CD14-positive monocyte (primary cell): ENCODE measurements at regions not wholly inside any gene's neighbourhood (a gene's known extent, or its start where the extent isn't known, plus 50 kb on each side); places are given as distances from the start of the nearest gene placed in this dataset.

ENCODE experiments used
- DNase-seq, 3 donors: peaks; one replicate each; pipeline ENCODE4 v3.0.0-alpha.2; 2011 to 2022
- H2AFZ ChIP-seq: 2 replicates; pipeline ENCODE4 v1.6.0; 2012; ENCODE audit warnings: mild to moderate bottlenecking, low read depth, low read length, inconsistent platforms; ENCODE audit not compliant: insufficient read depth, poor library complexity, severe bottlenecking
- H3K27ac ChIP-seq, 2 donors: 1 replicate in 1 of 2; 2 replicates in 1 of 2; pipeline ENCODE4 v1.5.1; 2012 to 2013; ENCODE audit warnings: low read length in 2 of 2, control low read depth in 1 of 2, inconsistent platforms in 1 of 2, low read depth in 1 of 2, mild to moderate bottlenecking in 1 of 2
- H3K27me3 ChIP-seq, 2 donors: one replicate each; pipeline versions ENCODE4 v1.6.0 to v1.6.1; 2011 to 2013; ENCODE audit warnings: low read length in 2 of 2; ENCODE audit not compliant: control insufficient read depth in 2 of 2, insufficient read depth in 2 of 2
- H3K36me3 ChIP-seq, 2 donors: replicated peaks in 1 of 2; 1 replicate in 1 of 2; 2 replicates in 1 of 2; pipeline versions ENCODE4 v1.5.1 to v1.6.1; 2012 to 2013; ENCODE audit warnings: low read length in 2 of 2, control low read depth in 1 of 2, inconsistent platforms in 1 of 2, mild to moderate bottlenecking in 1 of 2; ENCODE audit not compliant: insufficient read depth in 2 of 2, control insufficient read depth in 1 of 2
- H3K4me1 ChIP-seq, 2 donors: 1 replicate in 1 of 2; 2 replicates in 1 of 2; pipeline versions ENCODE4 v1.5.1 to v1.6.1; 2012 to 2013; ENCODE audit warnings: low read length in 2 of 2, control low read depth in 1 of 2, inconsistent platforms in 1 of 2, mild to moderate bottlenecking in 1 of 2, moderate library complexity in 1 of 2; ENCODE audit not compliant: insufficient read depth in 2 of 2, control insufficient read depth in 1 of 2
- H3K4me2 ChIP-seq: replicated peaks from 2 replicates; pipeline ENCODE3; 2012; ENCODE audit warnings: low read length, moderate library complexity, mild to moderate bottlenecking; ENCODE audit not compliant: poor library complexity, severe bottlenecking; ENCODE audit errors: extremely low read depth
- H3K4me3 ChIP-seq, 3 experiments: fragments of 200-600 bp in 1 of 3; sonication (generic) in 1 of 3; replicated peaks in 1 of 3; 1 replicate in 2 of 3; 2 replicates in 1 of 3; pipeline ENCODE4 v1.5.1; 2011 to 2013; ENCODE audit warnings: low read length in 3 of 3, mild to moderate bottlenecking in 3 of 3, control low read depth in 2 of 3, low read depth in 2 of 3, inconsistent platforms in 1 of 3, moderate library complexity in 1 of 3
- H3K79me2 ChIP-seq: 2 replicates; pipeline ENCODE4 v1.6.0; 2012; ENCODE audit warnings: mild to moderate bottlenecking, control low read depth, inconsistent platforms, low read length, moderate library complexity; ENCODE audit not compliant: insufficient read depth
- H3K9ac ChIP-seq: 2 replicates; pipeline ENCODE4 v1.6.0; 2017; ENCODE audit warnings: low read length, mild to moderate bottlenecking; ENCODE audit not compliant: insufficient read depth, poor library complexity, severe bottlenecking
- H3K9me3 ChIP-seq, 2 donors: replicated peaks in 1 of 2; 1 replicate in 1 of 2; 2 replicates in 1 of 2; pipeline versions ENCODE4 v1.5.1 to v1.6.1; 2012 to 2013; ENCODE audit warnings: low read length in 2 of 2, control low read depth in 1 of 2; ENCODE audit not compliant: control insufficient read depth in 1 of 2, insufficient read depth in 1 of 2
- H4K20me1 ChIP-seq: 2 replicates; pipeline ENCODE4 v1.6.0; 2012; ENCODE audit warnings: mild to moderate bottlenecking, low read length, control low read depth, moderate library complexity; ENCODE audit not compliant: insufficient read depth
- H3K27ac Mint-ChIP-seq, 7 donors: one replicate each; pipeline ENCODE4 v1.8.0; 2020; ENCODE audit warnings: mild to moderate bottlenecking in 7 of 7, mixed read lengths in 7 of 7, moderate library complexity in 6 of 7, inconsistent platforms in 2 of 7
- H3K27me3 Mint-ChIP-seq, 3 donors: one replicate each; pipeline ENCODE4 v1.8.0; 2021 to 2022; ENCODE audit warnings: low read depth in 3 of 3, mild to moderate bottlenecking in 3 of 3, mixed read lengths in 3 of 3, moderate library complexity in 3 of 3, inconsistent platforms in 1 of 3
- H3K36me3 Mint-ChIP-seq, 2 donors: one replicate each; pipeline ENCODE4 v1.8.0; 2020; ENCODE audit warnings: mixed read lengths in 2 of 2, inconsistent platforms in 1 of 2, mild to moderate bottlenecking in 1 of 2
- H3K4me1 Mint-ChIP-seq: one replicate; pipeline ENCODE4 v1.8.0; 2020; ENCODE audit warnings: mild to moderate bottlenecking, mixed read lengths
- H3K4me3 Mint-ChIP-seq, 2 donors: one replicate each; pipeline ENCODE4 v1.8.0; 2020; ENCODE audit warnings: mild to moderate bottlenecking in 2 of 2, mixed read lengths in 2 of 2, moderate library complexity in 1 of 2
- H3K9me3 Mint-ChIP-seq, 7 donors: one replicate each; pipeline ENCODE4 v1.8.0; 2020 to 2022; ENCODE audit warnings: mixed read lengths in 7 of 7, mild to moderate bottlenecking in 6 of 7, moderate library complexity in 6 of 7, inconsistent platforms in 2 of 7
- CTCF ChIP-seq: fragments of 200-600 bp; IDR thresholded peaks from one replicate; pipeline ENCODE4 v1.8.0; 2022; ENCODE audit warnings: antibody characterized with exemption, mild to moderate bottlenecking
- whole genome bisulfite sequencing: methylation state at CpG from one replicate; pipeline ENCODE4 v1.1.5; 2013; ENCODE audit warnings: missing lambda C conversion rate; ENCODE audit not compliant: insufficient coverage; 5-methylcytosine and 5-hydroxymethylcytosine counted together
- intact Hi-C, 2 donors: fragments of 100-400 bp; cut with micrococcal nuclease; formaldehyde crosslinking; loops; one replicate each; pipeline versions ENCODE4 v1.15.0 to v1.15.1; 2023

GRCh38 chrX:95318882-95319281 lies 1365.8 kb upstream of the DIAPH2 start:
- no peaks in the 10 kb centered on the region for H3K36me3 Mint-ChIP-seq
- H3K27ac ChIP-seq = no peak overlapping the region
- H3K9me3 Mint-ChIP-seq = no peaks in the 10 kb centered on the region
- intact Hi-C loops = no loop called here
- no peaks in the 10 kb centered on the region for H3K9me3 ChIP-seq
- no peaks in the 10 kb centered on the region for H3K4me1 Mint-ChIP-seq
- no peaks in the 10 kb centered on the region for H3K79me2 ChIP-seq
- H3K36me3 ChIP-seq = no peaks in the 10 kb centered on the region
- no peak for TF ChIP-seq CTCF
- H3K4me1 ChIP-seq = no peaks in the 10 kb centered on the region
- no peak overlapping the region for H3K4me2 ChIP-seq
- H3K27ac Mint-ChIP-seq = no peak overlapping the region
- DNase-seq = no peak
- no peak overlapping the region for H2AFZ ChIP-seq
- H3K27me3 ChIP-seq = no peaks in the 10 kb centered on the region
- H3K9ac ChIP-seq = no peak overlapping the region
- no peak overlapping the region for H3K4me3 Mint-ChIP-seq
- no peaks in the 10 kb centered on the region for H4K20me1 ChIP-seq
- no peak overlapping the region for H3K4me3 ChIP-seq
- peaks cover 0 to 1% (median 0%) of the 10 kb centered on the region in 3 donors for H3K27me3 Mint-ChIP-seq
- WGBS = no CpG with 5 or more reads among the region's 4 CpGs

- Histone ChIP-seq H3K9ac (no peak overlapping the region), H4K20me1 (no peaks in the 10 kb centered on the region), H3K27me3 (no peaks in the 10 kb centered on the region), H3K27ac (no peak overlapping the region), H3K9me3 (no peaks in the 10 kb centered on the region), H3K36me3 (no peaks in the 10 kb centered on the region), H3K4me2 (no peak overlapping the region), H3K79me2 (no peaks in the 10 kb centered on the region), H3K4me3 (no peak overlapping the region), H2AFZ (no peak overlapping the region), H3K4me1 (no peaks in the 10 kb centered on the region)
- no peak for TF ChIP-seq CTCF
- Mint-ChIP-seq H3K27ac (no peak overlapping the region), H3K27me3 (peaks cover 0 to 2% (median 0%) of the 10 kb centered on the region in 3 donors), H3K4me3 (no peak overlapping the region), H3K36me3 (no peaks in the 10 kb centered on the region), H3K9me3 (peaks cover 0 to 2% (median 0%) of the 10 kb centered on the region in 7 donors), H3K4me1 (no peaks in the 10 kb centered on the region)
- intact Hi-C loops = no loop called here
- DNase-seq = no peak
- no CpG with 5 or more reads among the region's 2 CpGs for WGBS
Measured at GRCh38 chrX:95325185-95325584, 1359.5 kb upstream of the DIAPH2 start.
